Urinary bladder (tissue), 3 donors: ENCODE measurements at regions not wholly inside any gene's neighbourhood (a gene's known extent, or its start where the extent isn't known, plus 50 kb on each side); places are given as distances from the start of the nearest gene placed in this dataset.

Source experiments
- DNase-seq: peaks from one replicate; pipeline ENCODE4 v3.0.0-alpha.2; 2015; ENCODE audit errors: extremely low spot score
- H3K27ac ChIP-seq: one replicate; pipeline ENCODE4 v1.5.1; 2013; ENCODE audit warnings: low read depth, mild to moderate bottlenecking, moderate library complexity
- H3K36me3 ChIP-seq: one replicate; pipeline ENCODE4 v1.6.1; 2013; ENCODE audit warnings: mild to moderate bottlenecking, moderate library complexity; ENCODE audit not compliant: insufficient read depth
- H3K4me1 ChIP-seq: one replicate; pipeline ENCODE4 v1.6.1; 2013; ENCODE audit warnings: mild to moderate bottlenecking, moderate library complexity; ENCODE audit not compliant: insufficient read depth
- H3K4me3 ChIP-seq: one replicate; pipeline ENCODE4 v1.5.1; 2013; ENCODE audit warnings: low read depth, low read length
- WGBS: extraction: QIAGEN DNeasy Blood & Tissue Kit; methylation state at CpG from one replicate; pipeline ENCODE4 v1.1.7; 2013; 5-methylcytosine and 5-hydroxymethylcytosine counted together
- donor health status: healthy with polysubstance abuse.
- donor health status: healthy.

DNA sequence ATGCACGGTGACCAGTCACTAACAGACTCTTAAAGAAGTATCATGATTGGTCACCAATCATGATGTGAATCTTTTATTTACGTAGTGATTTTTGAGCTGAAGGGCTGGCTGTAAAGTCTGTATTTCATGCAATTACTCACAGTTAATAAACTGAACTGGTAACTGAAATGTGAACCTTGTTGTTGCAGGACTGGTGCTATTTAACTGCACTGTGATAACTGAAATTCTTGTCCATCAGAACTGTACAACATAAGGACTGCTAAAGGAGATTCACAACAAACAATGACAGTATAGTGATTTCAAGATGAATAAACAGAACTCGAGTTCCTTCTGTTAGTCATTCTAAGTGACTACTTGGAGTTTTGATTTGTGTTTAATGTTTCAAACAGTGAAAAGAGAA is 316.6 kb downstream of the TPBG start:
- H3K36me3 ChIP-seq = no peaks in the 10 kb centered on the region
- H3K27ac ChIP-seq = no peak overlapping the region
- H3K4me3 ChIP-seq = no peak overlapping the region
- DNase-seq = no peak
- H3K4me1 ChIP-seq = peaks cover 2% of the 10 kb centered on the region
- WGBS = 60% methylated on average over 3 of the region's 3 CpGs

DNA sequence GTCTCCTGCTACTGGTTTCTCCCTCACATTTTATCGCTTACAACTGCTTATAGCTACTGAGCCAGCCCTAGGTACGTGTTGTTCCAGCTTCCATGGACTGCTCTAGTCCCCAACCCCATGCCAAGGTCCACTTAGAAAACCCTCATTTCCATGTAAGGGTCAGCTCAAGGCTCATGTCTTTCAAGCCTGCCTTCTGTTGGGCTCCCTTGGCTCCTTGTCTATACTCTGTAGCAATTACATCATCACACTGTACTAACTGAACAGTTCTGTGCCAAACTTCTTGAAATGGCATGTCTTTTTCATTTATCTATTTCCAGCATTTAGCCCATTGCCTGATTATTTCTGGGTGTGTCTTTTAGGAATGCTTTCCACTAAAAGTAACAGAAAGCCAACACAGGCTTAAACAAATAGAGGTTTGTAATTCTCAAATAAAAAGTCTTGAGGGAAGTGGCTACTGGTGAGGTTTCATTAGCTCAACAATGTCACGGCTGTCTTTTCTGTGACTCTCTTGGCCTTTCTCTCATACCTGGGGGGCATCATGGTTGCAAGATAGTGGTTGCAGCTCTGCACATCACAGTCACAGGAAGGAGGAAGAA is 317.6 kb downstream of the TPBG start:
- DNase-seq = no peak
- no peak overlapping the region for H3K4me3 ChIP-seq
- 84% methylated on average over 3 of the region's 3 CpGs for WGBS
- no peak overlapping the region for H3K27ac ChIP-seq
- no peaks in the 10 kb centered on the region for H3K36me3 ChIP-seq
- H3K4me1 ChIP-seq = peaks cover 2% of the 10 kb centered on the region

DNA sequence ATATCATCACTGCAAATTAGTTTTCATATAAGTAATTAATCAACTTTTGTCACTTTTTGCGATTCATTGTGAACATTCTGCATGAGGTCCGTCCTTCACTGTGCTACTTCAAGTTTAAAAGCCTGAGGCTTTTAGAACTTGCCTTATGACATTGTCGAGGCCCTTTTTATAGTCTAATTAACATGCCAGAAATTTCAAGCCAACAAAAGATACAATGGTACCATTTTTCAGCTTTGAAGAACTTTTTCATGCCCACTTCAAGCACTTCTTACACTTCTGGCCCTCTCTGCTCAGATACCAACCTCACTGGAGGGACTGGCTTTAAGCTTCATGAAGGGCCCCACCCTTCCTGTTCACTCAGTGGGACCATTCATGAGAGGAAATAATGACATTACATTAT is 323.1 kb downstream of the TPBG start:
- DNase-seq = no peak
- Histone ChIP-seq H3K27ac (no peak overlapping the region), H3K36me3 (no peaks in the 10 kb centered on the region), H3K4me3 (no peak overlapping the region), H3K4me1 (no peaks in the 10 kb centered on the region)
- WGBS = 86% methylated on average over 3 of the region's 3 CpGs

DNA sequence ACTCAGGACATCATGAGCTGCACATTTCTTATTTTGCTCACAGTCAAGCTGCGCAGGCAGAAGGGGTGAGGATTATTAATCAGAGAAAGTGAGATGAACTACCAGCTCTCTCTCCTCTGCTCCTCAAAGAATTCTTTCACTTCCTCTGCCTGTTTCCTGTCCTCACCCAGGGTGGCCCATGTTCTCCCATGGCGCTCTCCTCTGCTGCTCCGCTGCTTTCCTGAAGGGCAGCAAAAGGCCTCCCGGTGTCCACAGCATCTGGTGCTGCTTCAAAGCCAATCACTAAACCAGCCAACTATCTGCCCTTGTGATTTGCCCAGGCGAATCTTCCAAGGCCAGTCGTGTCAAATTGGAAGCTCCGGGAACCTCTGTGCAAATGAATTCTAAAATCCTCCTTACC is 324.2 kb downstream of the TPBG start:
- no peak for DNase-seq
- 76% methylated on average over 7 of the region's 7 CpGs for WGBS
- H3K4me1 ChIP-seq = no peaks in the 10 kb centered on the region
- H3K36me3 ChIP-seq = no peaks in the 10 kb centered on the region
- H3K4me3 ChIP-seq = no peak overlapping the region
- H3K27ac ChIP-seq = no peak overlapping the region

DNA sequence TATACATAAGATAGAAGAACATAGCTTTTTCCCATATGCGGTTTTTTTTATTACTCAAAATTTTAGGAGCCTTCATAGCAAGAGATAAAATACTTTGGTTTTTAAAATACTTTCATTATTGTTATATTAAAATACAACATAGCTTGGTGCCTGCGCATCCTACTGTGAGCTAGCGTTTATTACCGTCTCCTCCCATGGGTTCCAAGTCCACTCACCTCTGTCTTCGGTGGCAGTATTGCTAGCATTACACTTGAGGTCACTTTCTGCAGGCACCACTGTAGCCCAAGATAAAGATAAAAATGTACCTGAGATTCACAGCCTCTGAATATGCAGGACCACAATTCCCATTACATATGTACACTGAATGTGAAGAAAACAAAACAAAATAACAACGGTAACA is 326.7 kb downstream of the TPBG start:
- Histone ChIP-seq H3K4me1 (no peaks in the 10 kb centered on the region), H3K4me3 (no peak overlapping the region), H3K27ac (no peak overlapping the region), H3K36me3 (no peaks in the 10 kb centered on the region)
- DNase-seq = no peak
- WGBS = 92% methylated on average over 6 of the region's 6 CpGs

DNA sequence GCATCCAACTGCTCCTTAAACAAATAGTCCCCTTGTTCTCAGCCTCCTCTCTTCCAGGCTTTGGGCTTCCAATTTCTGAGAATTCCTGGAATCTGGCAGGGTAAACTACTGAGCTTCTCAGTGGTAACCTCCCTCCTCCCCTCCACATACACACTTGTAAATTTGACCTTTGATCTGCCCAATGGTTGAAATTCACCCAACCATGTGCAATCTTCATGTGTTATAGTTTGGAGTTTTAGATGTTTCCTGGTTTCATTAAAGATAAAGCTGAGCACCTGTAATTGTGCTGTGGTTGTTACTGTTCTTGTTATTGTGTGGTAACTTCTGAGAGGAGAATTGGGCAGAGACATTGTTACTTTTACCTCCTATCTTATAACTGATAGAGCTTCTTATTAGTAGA is 328.4 kb downstream of the TPBG start:
- H3K4me3 ChIP-seq = no peak overlapping the region
- DNase-seq = no peak
- no peak overlapping the region for H3K27ac ChIP-seq

DNA sequence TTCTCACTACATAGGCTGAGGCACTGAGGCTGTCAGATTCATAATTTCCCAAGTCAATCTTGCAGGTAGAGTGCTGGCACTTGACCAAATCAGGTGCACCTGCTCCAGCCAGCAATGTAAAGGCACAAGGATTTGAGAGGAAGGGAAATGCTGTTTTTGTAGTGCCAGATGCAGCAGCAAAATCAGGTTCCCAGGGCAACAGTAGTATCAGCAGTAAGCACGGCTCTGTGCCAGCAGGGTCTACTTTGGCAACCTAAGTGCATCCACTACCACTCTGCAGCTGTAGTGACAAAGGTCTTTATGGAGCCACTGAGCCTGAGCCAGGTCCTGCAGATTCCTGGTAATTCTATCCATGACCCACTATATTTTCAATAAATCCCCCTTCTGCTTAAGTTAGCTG is 329.5 kb downstream of the TPBG start:
- Histone ChIP-seq H3K36me3 (no peaks in the 10 kb centered on the region), H3K27ac (no peak overlapping the region), H3K4me3 (no peak overlapping the region), H3K4me1 (no peaks in the 10 kb centered on the region)
- DNase-seq = no peak
- 64% methylated on average over 1 of the region's 1 CpG for WGBS

More for the DNA sequence above, 328.4 kb downstream of the TPBG start:
- Histone ChIP-seq H3K4me1 (no peaks in the 10 kb centered on the region), H3K36me3 (no peaks in the 10 kb centered on the region)

DNA sequence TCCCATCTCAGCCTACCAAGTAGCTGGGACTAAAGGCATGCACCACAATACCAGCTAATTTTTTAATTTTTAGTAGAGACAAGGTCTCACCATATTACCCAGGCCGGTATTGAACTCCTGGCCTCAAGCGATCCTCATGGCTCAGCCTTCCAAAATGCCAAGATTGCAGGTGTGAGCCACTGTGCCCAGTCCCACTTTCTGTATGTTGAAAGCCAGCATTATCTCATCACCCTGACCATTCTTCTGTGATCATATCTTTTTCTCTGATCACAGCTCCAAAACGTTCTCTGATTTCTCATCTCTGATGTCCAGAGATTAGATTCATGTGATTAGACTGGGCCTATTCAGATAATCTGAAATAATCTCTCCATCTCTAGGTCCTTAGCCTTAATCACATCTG is 337.7 kb downstream of the TPBG start:
- Histone ChIP-seq H3K27ac (no peak overlapping the region), H3K4me1 (no peaks in the 10 kb centered on the region), H3K36me3 (no peaks in the 10 kb centered on the region), H3K4me3 (no peak overlapping the region)
- DNase-seq = no peak
- 83% methylated on average over 3 of the region's 3 CpGs for WGBS

DNA sequence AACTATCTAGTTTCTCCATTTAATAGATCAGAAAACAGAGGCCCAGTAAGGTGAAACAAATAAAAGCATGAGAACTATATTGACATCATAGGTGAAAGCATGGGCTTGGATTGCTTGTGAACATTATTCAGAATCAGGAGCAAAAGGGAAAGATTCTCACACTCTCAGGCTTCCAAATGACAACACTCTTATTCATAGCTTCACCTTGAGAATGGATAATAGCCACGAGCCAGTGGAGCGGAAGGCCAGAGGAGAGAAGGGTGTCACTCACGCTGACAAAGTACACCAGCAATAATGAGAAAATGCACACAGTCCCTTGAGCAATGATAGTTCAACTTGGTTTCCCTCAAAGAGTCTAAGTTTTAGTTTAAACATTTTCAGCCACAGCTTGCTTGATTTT is 339.0 kb downstream of the TPBG start:
- WGBS = 83% methylated on average over 3 of the region's 3 CpGs
- H3K4me3 ChIP-seq = no peak overlapping the region
- H3K27ac ChIP-seq = no peak overlapping the region
- DNase-seq = no peak
- no peaks in the 10 kb centered on the region for H3K36me3 ChIP-seq
- no peaks in the 10 kb centered on the region for H3K4me1 ChIP-seq

DNA sequence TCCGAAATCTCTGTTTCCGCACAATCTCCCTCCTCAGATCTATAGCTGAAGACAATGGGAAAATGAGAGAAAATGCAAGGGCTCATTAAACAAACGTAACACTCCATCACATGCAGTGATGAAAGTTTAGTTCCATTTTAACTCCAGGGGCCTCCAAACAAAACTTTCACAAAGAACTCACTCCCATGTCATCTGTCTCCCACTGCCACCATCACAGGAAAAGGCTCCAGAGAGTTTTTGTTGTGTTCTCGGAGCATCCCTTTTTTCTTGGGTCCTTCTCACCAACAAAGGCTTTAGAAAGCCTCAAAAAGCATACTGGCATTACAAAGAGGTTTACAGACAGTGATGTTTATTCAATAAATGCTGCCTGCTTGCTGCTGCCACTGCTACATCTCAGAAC is 339.6 kb downstream of the TPBG start:
- WGBS = 78% methylated on average over 4 of the region's 4 CpGs
- no peaks in the 10 kb centered on the region for H3K36me3 ChIP-seq
- no peak overlapping the region for H3K4me3 ChIP-seq
- H3K4me1 ChIP-seq = no peaks in the 10 kb centered on the region
- no peak overlapping the region for H3K27ac ChIP-seq
- no peak for DNase-seq

DNA sequence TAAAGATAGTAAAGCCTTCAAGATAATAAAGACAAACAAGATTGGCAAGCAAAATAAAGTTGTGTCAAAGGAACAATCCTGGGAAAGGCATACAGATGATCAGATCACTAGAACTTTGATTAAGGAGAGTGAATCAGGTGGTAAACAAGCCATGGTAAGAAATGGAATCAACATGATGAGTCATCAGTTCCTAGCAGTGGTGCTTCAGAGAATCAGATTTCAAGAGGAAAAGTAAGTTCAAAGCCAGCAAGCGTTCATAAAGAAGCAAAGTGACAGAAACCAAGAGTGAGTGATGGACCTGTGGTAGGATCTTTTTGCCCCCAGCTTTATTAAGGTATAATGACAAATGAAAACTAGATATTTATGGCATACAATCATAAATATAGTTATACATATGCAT is 340.4 kb downstream of the TPBG start:
- no peak for DNase-seq
- no peaks in the 10 kb centered on the region for H3K36me3 ChIP-seq
- no peaks in the 10 kb centered on the region for H3K4me1 ChIP-seq
- no peak overlapping the region for H3K4me3 ChIP-seq
- no peak overlapping the region for H3K27ac ChIP-seq
- WGBS = 84% methylated on average over 1 of the region's 1 CpG

DNA sequence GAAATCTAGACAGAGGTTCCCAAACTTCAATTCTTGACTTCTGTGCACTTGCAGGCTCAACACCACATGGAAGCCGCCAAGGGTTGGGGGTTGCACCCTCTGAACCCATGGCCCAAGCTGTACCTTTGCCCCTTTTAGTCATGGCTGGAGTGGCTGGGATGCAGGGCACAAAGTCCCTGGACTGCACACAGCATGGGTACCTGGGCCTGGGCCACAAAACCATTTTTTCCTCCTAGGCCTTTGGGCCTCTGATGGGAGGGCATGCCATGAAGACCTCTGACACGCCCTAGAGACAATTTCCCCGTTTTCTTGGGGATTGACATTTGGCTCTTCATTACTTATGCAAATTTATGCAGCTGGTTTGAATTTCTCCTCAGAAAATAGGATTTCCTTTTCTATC is 342.0 kb downstream of the TPBG start:
- no peak overlapping the region for H3K4me3 ChIP-seq
- H3K36me3 ChIP-seq = no peaks in the 10 kb centered on the region
- H3K27ac ChIP-seq = no peak overlapping the region
- no peak for DNase-seq
- no peaks in the 10 kb centered on the region for H3K4me1 ChIP-seq
- WGBS = 86% methylated on average over 3 of the region's 3 CpGs

DNA sequence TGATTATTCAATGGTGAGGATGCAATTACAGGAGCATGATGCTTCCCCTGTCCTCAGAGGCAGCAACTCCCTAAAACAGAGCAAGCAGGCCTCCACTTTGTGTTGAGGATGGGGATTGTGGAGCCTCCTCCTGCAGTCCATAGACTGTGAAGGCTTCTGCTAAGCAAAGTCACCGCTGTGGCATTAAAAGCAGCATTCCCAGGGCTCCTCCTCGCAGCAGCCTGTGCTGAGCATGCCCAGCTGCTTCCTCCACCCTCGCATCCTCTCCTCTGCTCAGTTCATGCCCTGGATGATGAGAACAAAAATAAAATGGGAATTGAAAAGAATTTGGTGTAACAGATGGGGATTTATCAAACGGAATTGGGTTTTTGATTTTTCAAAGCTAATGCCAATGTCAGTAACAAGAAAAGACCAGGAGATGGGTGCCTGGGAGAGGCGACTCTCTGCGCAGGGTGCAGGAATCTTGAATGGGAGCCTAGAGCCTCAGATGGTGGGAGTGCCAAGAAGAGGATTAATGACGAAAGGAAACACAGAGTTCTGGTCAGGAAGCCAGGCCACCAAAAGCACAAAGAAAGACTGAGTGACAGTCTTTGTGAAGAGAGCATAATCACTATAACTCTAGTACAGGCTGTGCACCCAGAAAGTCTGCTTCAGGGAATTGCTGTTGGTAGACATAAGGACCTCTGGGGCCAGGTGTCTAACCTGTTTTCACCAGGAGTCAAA is 347.6 kb downstream of the TPBG start:
- DNase-seq = no peak
- no peak overlapping the region for H3K27ac ChIP-seq
- H3K36me3 ChIP-seq = no peaks in the 10 kb centered on the region
- no peak overlapping the region for H3K4me3 ChIP-seq
- H3K4me1 ChIP-seq = no peaks in the 10 kb centered on the region
- WGBS = 53% methylated on average over 7 of the region's 7 CpGs

DNA sequence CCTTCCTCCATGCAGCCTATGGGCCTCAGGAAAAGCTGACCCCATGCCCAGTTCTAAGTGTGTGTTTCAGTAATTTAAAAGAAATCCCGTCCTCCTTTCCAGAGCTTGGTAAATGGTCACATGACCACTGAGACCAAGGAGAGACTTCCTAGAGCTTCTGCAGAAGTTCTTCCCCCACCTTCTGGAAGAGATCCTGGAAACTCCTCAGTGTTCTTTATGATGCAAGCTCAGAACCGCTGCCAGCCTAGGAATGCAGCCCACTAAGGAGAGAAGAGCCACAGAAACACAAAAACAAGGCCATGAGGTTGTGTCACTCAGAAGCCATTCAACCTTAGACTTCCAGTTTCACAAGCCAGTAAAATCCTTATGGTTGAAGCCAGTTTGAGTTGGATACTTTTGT is 348.4 kb downstream of the TPBG start:
- H3K27ac ChIP-seq = no peak overlapping the region
- 30% methylated on average over 2 of the region's 2 CpGs for WGBS
- no peaks in the 10 kb centered on the region for H3K4me1 ChIP-seq
- no peak for DNase-seq
- H3K36me3 ChIP-seq = no peaks in the 10 kb centered on the region
- H3K4me3 ChIP-seq = no peak overlapping the region

DNA sequence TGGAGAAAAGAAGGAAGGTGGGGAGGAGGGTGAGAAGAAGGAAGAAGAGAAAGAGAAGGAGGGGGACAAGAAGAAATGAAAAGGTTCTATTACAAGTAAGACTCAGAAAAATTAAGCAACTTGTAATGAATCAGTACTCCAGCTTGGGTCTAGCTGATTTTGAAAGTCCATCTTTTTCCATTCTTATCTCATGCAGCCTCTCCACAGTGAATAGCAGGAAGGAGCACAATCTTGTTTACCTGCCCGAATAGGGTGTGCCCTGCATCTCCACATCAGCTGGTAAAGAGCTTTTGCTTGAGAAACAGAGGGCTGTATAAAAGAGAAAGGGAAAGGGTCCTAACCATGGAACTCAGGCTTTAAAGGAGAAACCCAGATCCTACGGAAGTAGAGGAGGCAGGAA is 348.8 kb downstream of the TPBG start:
- Histone ChIP-seq H3K4me3 (no peak overlapping the region), H3K36me3 (no peaks in the 10 kb centered on the region), H3K27ac (no peak overlapping the region), H3K4me1 (no peaks in the 10 kb centered on the region)
- DNase-seq = no peak
- WGBS = 76% methylated on average over 2 of the region's 2 CpGs
